Stomach (tissue), 4 donors: ENCODE measurements at regions not wholly inside any gene's neighbourhood (a gene's known extent, or its start where the extent isn't known, plus 50 kb on each side); places are given as distances from the start of the nearest gene placed in this dataset.

Experiments
- EP300 ChIP-seq: sonication (generic); formaldehyde crosslinking; IDR thresholded peaks from one replicate; pipeline ENCODE4 v1.6.1; 2017; ENCODE audit warnings: antibody characterized with exemption
- POLR2A ChIP-seq, 4 donors: fragments of 450-650 bp; IDR thresholded peaks; one replicate each; pipeline ENCODE4 v1.6.1; 2016; ENCODE audit warnings: antibody characterized with exemption in 4 of 4, control low read depth in 2 of 4, mild to moderate bottlenecking in 1 of 4, moderate library complexity in 1 of 4
- POLR2AphosphoS5 ChIP-seq, 3 donors: sonication (generic); formaldehyde crosslinking; IDR thresholded peaks; one replicate each; pipeline ENCODE4 v1.6.1; 2016; ENCODE audit warnings: antibody characterized with exemption in 3 of 3
- TF ChIP-seq, protein P1 (sequence below), 7 experiments: fragments of 450-650 bp in 4 of 7; fragments of 200-600 bp in 3 of 7; sonication (generic) in 3 of 7; IDR thresholded peaks; one replicate each; pipeline ENCODE4 v1.5.1; 2016 to 2019; ENCODE audit warnings: antibody characterized with exemption in 7 of 7, control low read depth in 2 of 7, mild to moderate bottlenecking in 1 of 7

DNA sequence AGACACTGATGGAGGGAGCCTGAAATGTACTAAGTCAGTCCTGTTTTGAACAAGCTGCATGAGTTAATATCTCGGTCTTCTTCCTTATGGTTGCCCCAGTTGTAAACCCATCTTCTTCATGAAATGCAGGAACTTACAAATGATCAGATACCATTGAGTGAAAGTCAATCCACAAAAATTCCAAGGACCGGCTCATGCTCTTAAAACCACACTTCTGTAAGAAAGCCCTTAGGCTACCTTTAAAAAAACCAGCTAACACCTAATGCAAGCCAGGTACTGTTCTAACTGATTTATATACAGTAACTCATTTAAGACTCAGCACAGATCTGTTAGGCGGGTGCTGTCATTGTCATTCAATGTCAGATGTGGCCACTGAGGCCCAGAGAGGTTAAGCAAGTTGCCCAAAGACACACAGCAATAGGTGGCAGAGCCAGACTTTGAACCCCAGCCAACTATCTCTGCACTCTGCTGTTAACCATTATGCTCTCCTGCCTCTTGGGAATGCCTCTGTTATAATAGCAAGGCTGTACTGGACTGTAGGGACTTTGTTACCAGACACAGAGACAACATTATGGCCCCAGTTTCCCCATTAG, 93.4 kb downstream of the C16orf95 start:
- TF ChIP-seq, protein P1, sequence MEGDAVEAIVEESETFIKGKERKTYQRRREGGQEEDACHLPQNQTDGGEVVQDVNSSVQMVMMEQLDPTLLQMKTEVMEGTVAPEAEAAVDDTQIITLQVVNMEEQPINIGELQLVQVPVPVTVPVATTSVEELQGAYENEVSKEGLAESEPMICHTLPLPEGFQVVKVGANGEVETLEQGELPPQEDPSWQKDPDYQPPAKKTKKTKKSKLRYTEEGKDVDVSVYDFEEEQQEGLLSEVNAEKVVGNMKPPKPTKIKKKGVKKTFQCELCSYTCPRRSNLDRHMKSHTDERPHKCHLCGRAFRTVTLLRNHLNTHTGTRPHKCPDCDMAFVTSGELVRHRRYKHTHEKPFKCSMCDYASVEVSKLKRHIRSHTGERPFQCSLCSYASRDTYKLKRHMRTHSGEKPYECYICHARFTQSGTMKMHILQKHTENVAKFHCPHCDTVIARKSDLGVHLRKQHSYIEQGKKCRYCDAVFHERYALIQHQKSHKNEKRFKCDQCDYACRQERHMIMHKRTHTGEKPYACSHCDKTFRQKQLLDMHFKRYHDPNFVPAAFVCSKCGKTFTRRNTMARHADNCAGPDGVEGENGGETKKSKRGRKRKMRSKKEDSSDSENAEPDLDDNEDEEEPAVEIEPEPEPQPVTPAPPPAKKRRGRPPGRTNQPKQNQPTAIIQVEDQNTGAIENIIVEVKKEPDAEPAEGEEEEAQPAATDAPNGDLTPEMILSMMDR (IDR thresholded peaks at IDR 0.05): no peak
- TF ChIP-seq POLR2A (IDR thresholded peaks at IDR 0.05) (no peak), EP300 (no peak), POLR2AphosphoS5 (IDR thresholded peaks at IDR 0.05) (no peak)
